GM10248 (cell line): ENCODE measurements at regions not wholly inside any gene's neighbourhood (a gene's known extent, or its start where the extent isn't known, plus 50 kb on each side); places are given as distances from the start of the nearest gene placed in this dataset.
A peak's percentile ranks its signal among the peaks of the same experiment; 100 is the strongest.

Source experiments
- CTCF ChIA-PET: fragments of 300-600 bp; sonication (Branson Sonifier 250); formaldehyde crosslinking; extraction: SDS; loops from one replicate; lab custom pipeline; 2021; ENCODE audit warnings: antibody characterized with exemption; lab: Yijun Ruan, JAX
- POLR2A ChIA-PET: fragments of 350-650 bp; sonication (Branson Sonifier 250); formaldehyde crosslinking; extraction: SDS; loops from one replicate; lab custom pipeline; 2020; ENCODE audit warnings: antibody characterized with exemption; lab: Yijun Ruan, JAX
- DNase-seq: peaks from one replicate; pipeline ENCODE4 v3.0.0; 2012; ENCODE audit errors: extremely low spot score
- TF ChIP-seq, protein P1 (sequence below): IDR thresholded peaks from 2 replicates; pipeline ENCODE4 v1.5.1; 2012; ENCODE audit warnings: mild to moderate bottlenecking, low read depth; ENCODE audit errors: extremely low read depth, missing control alignments, control extremely low read depth

DNA sequence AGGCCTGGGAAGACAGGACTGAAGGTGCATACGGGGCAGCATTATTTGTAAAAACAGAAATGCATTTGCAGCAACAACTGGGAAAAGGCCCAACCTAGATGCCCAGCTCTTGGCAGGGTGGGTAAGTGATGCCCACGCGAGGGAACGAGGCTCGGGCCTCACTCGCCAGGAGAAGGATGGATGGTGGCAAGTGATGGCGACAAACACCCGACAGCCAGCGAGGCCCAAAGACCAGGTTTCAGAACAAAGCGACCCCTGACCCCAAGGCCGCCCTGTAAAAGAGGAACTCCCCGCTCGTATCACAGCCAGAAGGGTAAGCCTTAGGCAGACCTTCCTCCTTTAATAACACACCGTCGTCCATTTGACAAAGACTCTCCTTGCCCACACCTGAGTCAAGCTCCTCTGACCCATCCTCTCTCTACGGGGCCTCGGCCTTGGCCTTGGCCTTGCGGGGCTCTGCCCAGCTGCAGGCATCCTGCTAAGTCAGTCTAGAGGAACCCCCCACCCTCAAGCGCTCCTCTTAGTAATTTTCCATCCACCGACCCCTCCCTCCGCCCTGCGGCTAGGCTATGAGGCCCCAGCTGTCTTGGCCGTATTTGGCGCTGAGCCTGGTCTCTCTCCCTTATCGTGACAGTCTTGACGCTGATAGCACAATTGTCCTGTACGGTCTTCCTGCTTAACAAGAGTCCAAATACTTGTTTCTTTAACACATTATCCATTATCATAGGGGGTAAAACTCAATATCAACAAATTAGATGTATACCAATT, 80.2 kb downstream of the NCOR2 start:
- ChIA-PET CTCF (no interaction called here), POLR2A (no interaction called here)
- TF ChIP-seq, protein P1, sequence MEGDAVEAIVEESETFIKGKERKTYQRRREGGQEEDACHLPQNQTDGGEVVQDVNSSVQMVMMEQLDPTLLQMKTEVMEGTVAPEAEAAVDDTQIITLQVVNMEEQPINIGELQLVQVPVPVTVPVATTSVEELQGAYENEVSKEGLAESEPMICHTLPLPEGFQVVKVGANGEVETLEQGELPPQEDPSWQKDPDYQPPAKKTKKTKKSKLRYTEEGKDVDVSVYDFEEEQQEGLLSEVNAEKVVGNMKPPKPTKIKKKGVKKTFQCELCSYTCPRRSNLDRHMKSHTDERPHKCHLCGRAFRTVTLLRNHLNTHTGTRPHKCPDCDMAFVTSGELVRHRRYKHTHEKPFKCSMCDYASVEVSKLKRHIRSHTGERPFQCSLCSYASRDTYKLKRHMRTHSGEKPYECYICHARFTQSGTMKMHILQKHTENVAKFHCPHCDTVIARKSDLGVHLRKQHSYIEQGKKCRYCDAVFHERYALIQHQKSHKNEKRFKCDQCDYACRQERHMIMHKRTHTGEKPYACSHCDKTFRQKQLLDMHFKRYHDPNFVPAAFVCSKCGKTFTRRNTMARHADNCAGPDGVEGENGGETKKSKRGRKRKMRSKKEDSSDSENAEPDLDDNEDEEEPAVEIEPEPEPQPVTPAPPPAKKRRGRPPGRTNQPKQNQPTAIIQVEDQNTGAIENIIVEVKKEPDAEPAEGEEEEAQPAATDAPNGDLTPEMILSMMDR, result no peak
- no peak for DNase-seq

DNA sequence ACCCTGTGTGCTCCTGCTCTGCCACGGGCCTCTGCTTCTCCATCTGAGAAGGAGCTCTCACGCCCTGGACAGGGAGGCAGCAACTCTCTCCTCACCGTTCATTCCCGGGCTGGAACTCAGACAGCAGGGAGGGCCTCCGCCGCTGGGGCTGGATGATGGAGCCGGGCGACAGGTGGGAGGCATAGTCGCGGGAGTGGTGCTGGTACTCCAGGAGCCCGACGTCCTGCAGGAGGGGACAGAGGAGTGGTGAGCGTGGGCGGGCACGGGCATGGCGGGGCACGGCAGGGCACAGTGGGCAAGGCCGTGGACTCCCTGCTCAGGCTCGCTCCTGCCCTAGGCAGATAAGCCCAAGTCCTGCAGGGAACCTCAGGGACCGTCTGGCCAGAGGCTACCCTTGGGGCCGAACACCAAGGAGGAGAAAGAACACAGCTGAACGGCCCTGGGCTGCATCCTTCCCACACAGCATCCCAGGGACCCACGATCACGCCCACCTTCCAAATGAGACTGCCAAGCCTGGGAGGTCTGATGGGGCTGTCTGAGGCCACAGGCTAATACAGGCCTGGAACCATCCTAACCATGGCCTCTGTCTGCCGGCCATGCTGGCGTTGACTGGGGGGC, 81.0 kb downstream of the NCOR2 start:
- TF ChIP-seq, protein P1, result no peak
- ChIA-PET CTCF (interaction anchor here (1.4 kb wide), 1 partner anchor 8 kb away, joined by 3 read pairs; no protein-coding TSS in a partner anchor), POLR2A (no interaction called here)
- DNase-seq, result no peak

DNA sequence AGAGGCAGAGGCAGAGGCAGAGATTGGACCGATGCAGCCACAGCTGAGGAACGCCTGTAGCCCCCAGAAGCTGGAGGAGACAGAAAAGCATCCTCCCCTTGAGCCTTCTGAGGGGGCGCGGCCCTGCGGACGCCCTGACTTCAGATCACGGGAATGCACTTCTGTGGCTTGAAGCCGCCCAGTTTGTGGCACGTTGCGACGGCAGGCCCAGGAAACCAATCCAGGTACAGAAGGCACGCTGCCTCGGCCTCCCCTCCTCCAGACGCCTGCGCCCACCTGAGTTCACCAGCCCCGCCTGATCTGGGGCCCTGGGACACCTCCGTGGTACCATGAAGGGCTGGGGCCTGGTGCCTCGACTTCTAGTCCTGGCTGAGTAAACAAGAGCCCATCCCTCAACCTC, 82.0 kb downstream of the NCOR2 start:
- no peak for DNase-seq
- TF ChIP-seq, protein P1, result no peak
- POLR2A ChIA-PET, result no interaction called here
- CTCF ChIA-PET, result interaction anchor here (1.4 kb wide), 1 partner anchor 9 kb away, joined by 3 read pairs; no protein-coding TSS in a partner anchor

DNA sequence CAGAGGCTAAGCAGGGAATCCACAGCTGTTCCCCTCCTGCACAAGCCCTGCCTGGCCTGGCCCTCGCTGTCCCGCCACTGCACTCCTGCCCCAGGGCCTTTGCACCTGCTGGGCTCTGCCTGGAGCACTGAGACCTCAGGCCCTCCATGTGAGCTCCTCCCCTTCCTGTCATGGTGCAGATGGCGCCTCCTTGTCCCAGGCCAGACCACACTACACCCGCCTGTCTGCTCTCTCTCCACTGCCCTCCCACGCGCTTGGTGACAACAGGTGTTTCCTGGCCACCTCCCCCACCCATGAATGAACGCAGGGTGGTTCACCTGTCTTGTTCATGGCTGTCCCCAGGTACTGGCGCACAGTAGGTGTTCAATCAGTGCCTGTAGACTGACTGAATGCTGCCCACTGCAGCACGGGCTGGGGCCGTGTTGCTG, 82.9 kb downstream of the NCOR2 start:
- TF ChIP-seq, protein P1, result no peak
- CTCF ChIA-PET, result interaction anchor here (1.7 kb wide), 1 partner anchor 8 kb away, joined by 7 read pairs; no protein-coding TSS in a partner anchor
- POLR2A ChIA-PET, result no interaction called here
- peak; percentile 68 for DNase-seq

DNA sequence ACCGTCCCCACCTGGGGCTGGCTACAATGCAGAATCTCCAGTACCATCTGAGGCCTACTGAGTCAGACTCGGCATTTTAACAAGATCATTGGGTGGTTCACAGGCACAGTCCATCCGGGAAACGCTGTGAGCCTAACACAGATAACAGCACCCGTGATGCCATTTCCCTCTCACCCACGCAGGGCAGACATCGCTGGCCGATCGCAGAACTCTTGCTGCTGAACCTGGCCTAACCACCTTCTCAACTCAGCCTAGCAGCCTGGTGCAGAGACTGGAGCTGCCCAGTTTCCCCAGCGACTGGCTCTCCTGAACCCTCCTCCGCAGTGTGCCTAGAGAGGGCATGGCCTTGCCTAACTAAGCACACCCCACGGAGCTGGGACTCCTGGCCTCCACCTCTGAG, 83.3 kb downstream of the NCOR2 start:
- POLR2A ChIA-PET, result no interaction called here
- no peak for DNase-seq
- TF ChIP-seq, protein P1, result no peak
- CTCF ChIA-PET, result interaction anchor here (1.4 to 2.6 kb wide), 3 partner anchors 8 to 288 kb away, joined by 5 to 7 read pairs (median 6); no protein-coding TSS in a partner anchor

DNA sequence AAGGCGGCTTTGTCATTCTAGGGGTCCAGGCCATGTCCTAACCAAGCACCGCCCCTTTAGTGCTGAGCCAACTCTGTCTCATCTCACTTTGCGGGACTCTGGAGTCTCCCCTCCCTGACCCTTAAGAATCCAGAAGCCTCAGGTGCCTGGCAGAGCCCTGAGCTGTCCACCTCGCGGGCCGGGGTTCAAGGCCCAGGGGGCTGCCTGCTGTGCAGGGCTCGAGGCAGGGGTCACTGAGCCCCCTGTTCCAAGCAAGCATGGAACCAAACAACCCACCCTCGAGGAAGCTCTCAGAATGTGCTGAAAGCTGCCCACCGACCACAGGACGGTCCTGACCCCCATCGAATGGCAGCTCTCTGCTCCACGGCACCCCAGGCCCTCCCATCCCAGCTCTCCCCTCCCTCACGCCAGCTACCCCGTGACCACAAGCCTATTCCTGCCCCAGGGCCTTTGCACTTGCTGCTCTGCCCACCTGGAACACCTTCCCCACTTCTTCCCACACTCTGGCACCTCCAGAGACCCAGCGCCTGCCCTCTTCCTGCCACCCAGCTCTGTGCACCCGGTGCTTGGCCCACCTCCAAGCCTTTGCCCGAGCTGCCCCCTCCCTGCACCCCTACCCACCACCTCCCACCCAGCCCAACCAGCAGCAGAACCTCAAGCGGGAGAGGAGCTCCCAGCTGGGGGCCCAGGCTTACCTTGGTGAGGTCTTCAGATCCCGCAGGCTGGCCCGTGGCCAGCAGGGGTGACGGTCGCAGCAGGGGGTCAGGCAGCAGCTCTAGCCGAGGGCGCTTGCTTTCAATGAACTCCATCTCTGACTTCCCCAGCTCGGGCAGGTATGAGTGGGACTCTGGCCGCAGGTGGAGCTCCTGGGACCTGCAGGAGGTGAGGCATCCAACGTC, 84.3 kb downstream of the NCOR2 start:
- ChIA-PET CTCF (interaction anchor here (1.4 to 2.6 kb wide), 3 partner anchors 9 to 289 kb away, joined by 5 to 7 read pairs (median 6); no protein-coding TSS in a partner anchor), POLR2A (no interaction called here)
- TF ChIP-seq, protein P1, result no peak
- DNase-seq, result no peak
